ENCODE measurements at regions not wholly inside any gene's neighbourhood (a gene's known extent, or its start where the extent isn't known, plus 50 kb on each side); places are given as distances from the start of the nearest gene placed in this dataset.

GRCh38 chr19:31518216-31519020 is 169.2 kb upstream of the TSHZ3 start:
- Histone ChIP-seq H3K4me1 (ENCODE audit: control insufficient read depth, insufficient read depth, low read length) (no peaks in the 10 kb centered on the region), H3K27me3 (ENCODE audit: control insufficient read depth, insufficient read depth, low read length) (no peaks in the 10 kb centered on the region), H3K9ac (ENCODE audit: low read depth, low read length) (no peak overlapping the region), H3K36me3 (ENCODE audit: insufficient read depth, low read length) (no peaks in the 10 kb centered on the region), H3K4me2 (ENCODE audit: low read length) (no peak overlapping the region), H3K4me3 (ENCODE audit: low read length) (no peak overlapping the region), H3K9me3 (replicated peaks; ENCODE audit: low read length) (no peaks in the 10 kb centered on the region)

DNA sequence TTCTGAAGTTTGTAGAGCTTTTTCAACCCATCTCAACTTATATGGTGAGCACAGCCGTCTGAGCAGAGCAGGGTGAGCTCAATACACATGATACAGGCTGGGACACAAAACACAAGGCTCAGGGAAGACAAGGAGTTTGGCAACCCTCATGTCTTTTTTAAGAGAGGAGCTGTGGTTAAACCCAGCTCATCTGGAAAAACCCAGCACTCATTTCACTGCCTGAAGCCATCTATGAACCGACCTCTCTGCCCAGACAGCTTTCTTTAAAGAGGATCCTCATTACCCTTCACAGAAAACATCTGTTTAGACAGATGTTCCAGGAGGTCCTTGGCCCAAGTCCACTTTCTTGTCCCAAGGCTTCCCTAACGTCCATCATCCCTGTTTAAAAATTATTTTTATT is 170.0 kb upstream of the TSHZ3 start:
- Histone ChIP-seq H3K4me1 (ENCODE audit: control insufficient read depth, insufficient read depth, low read length) (no peaks in the 10 kb centered on the region), H3K4me2 (ENCODE audit: low read length) (no peak overlapping the region), H3K4me3 (ENCODE audit: low read length) (no peak overlapping the region), H3K9ac (ENCODE audit: low read depth, low read length) (no peak overlapping the region), H3K36me3 (ENCODE audit: insufficient read depth, low read length) (no peaks in the 10 kb centered on the region), H3K9me3 (replicated peaks; ENCODE audit: low read length) (no peaks in the 10 kb centered on the region), H3K27me3 (ENCODE audit: control insufficient read depth, insufficient read depth, low read length) (no peaks in the 10 kb centered on the region)

GRCh38 chr19:31519908-31520307 is 170.7 kb upstream of the TSHZ3 start:
- no peak overlapping the region for H3K4me3 ChIP-seq (ENCODE audit: low read length)
- no peak overlapping the region for H3K9ac ChIP-seq (ENCODE audit: low read depth, low read length)
- no peak overlapping the region for H3K4me2 ChIP-seq (ENCODE audit: low read length)
- no peaks in the 10 kb centered on the region for H3K36me3 ChIP-seq (ENCODE audit: insufficient read depth, low read length)
- no peaks in the 10 kb centered on the region for H3K4me1 ChIP-seq (ENCODE audit: control insufficient read depth, insufficient read depth, low read length)
- no peaks in the 10 kb centered on the region for H3K9me3 ChIP-seq (replicated peaks; ENCODE audit: low read length)
- no peaks in the 10 kb centered on the region for H3K27me3 ChIP-seq (ENCODE audit: control insufficient read depth, insufficient read depth, low read length)

DNA sequence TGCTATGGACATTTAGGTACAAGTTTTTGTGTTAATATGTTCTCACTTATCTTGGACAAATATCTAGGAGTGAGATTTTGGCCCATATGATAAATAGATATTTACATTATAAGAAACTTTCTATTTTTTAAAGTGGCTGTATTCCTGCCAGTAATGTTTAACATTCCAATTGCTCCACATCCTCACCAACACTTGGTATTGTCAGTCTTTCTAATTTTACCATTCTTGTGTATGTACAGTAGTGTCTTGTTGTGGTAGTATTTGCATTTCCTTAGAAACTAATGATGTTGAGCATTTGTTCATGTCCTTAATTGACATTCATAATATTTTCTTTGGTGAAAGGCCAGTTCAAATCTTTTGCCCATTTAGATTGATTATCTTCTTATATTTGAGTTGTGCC is 171.4 kb upstream of the TSHZ3 start:
- no peak overlapping the region for H3K9ac ChIP-seq (ENCODE audit: low read depth, low read length)
- no peaks in the 10 kb centered on the region for H3K36me3 ChIP-seq (ENCODE audit: insufficient read depth, low read length)
- H3K27me3 ChIP-seq (ENCODE audit: control insufficient read depth, insufficient read depth, low read length) = no peaks in the 10 kb centered on the region
- no peaks in the 10 kb centered on the region for H3K4me1 ChIP-seq (ENCODE audit: control insufficient read depth, insufficient read depth, low read length)
- no peaks in the 10 kb centered on the region for H3K9me3 ChIP-seq (replicated peaks; ENCODE audit: low read length)
- H3K4me3 ChIP-seq (ENCODE audit: low read length) = no peak overlapping the region
- no peak overlapping the region for H3K4me2 ChIP-seq (ENCODE audit: low read length)

DNA sequence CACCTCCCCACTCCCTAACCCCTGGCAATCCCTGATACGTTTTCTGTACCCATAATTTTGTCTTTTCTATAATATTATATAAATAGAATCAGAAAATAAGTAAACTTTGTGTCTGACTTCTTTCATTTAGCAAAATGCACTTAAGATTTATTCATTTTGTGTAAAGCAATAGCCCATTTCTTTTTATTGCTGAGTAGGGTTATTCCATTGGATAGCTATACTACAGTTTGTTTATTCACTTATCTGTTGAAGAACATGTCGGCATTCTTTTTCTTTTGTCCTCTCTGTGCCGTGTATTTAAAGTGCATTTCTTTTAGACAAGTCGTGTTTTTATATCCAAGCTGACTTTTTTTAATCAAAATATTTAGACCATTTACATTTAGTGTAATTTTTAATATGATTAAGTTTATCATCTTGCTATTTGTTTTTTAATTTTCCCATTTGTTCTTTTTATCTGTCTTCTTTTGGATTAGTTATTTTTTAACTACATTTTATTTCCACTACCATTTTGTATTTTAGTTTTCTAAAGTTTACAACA is 176.4 kb upstream of the TSHZ3 start:
- Histone ChIP-seq H3K9ac (ENCODE audit: low read depth, low read length) (no peak overlapping the region), H3K4me3 (ENCODE audit: low read length) (no peak overlapping the region), H3K9me3 (replicated peaks; ENCODE audit: low read length) (no peaks in the 10 kb centered on the region), H3K36me3 (ENCODE audit: insufficient read depth, low read length) (no peaks in the 10 kb centered on the region), H3K4me2 (ENCODE audit: low read length) (no peak overlapping the region), H3K4me1 (ENCODE audit: control insufficient read depth, insufficient read depth, low read length) (no peaks in the 10 kb centered on the region), H3K27me3 (ENCODE audit: control insufficient read depth, insufficient read depth, low read length) (no peaks in the 10 kb centered on the region)

GRCh38 chr19:31527443-31527842 is 178.2 kb upstream of the TSHZ3 start:
- Histone ChIP-seq H3K4me1 (ENCODE audit: control insufficient read depth, insufficient read depth, low read length) (no peaks in the 10 kb centered on the region), H3K4me3 (ENCODE audit: low read length) (no peak overlapping the region), H3K27me3 (ENCODE audit: control insufficient read depth, insufficient read depth, low read length) (no peaks in the 10 kb centered on the region), H3K9ac (ENCODE audit: low read depth, low read length) (no peak overlapping the region), H3K4me2 (ENCODE audit: low read length) (no peak overlapping the region), H3K9me3 (replicated peaks; ENCODE audit: low read length) (no peaks in the 10 kb centered on the region), H3K36me3 (ENCODE audit: insufficient read depth, low read length) (no peaks in the 10 kb centered on the region)

DNA sequence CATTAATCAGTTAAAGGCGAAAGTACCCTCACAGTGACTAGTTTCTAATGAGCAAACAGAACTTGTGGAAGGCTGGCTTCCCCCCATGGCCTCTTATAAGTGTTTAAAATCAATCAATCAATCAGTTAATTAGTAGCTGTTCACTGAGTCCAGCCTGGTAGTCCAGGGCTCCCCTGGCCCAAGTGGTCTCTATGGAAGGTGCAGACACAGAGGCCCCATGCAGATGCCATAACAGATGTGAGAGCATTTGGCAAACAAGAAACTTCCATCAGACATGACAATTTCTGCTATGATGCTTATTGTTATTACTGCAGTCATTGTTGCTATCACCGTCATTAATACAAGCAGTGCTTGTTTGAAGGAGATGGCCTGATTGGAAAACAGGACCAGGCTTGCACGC is 179.0 kb upstream of the TSHZ3 start:
- Histone ChIP-seq H3K4me2 (ENCODE audit: low read length) (no peak overlapping the region), H3K36me3 (ENCODE audit: insufficient read depth, low read length) (no peaks in the 10 kb centered on the region), H3K4me1 (ENCODE audit: control insufficient read depth, insufficient read depth, low read length) (no peaks in the 10 kb centered on the region), H3K9me3 (replicated peaks; ENCODE audit: low read length) (no peaks in the 10 kb centered on the region), H3K27me3 (ENCODE audit: control insufficient read depth, insufficient read depth, low read length) (no peaks in the 10 kb centered on the region), H3K4me3 (ENCODE audit: low read length) (no peak overlapping the region), H3K9ac (ENCODE audit: low read depth, low read length) (no peak overlapping the region)

- Histone ChIP-seq H3K4me3 (ENCODE audit: low read length) (no peak overlapping the region), H3K4me2 (ENCODE audit: low read length) (no peak overlapping the region), H3K36me3 (ENCODE audit: insufficient read depth, low read length) (no peaks in the 10 kb centered on the region), H3K27me3 (ENCODE audit: control insufficient read depth, insufficient read depth, low read length) (no peaks in the 10 kb centered on the region), H3K4me1 (ENCODE audit: control insufficient read depth, insufficient read depth, low read length) (no peaks in the 10 kb centered on the region), H3K9ac (ENCODE audit: low read depth, low read length) (no peak overlapping the region), H3K9me3 (replicated peaks; ENCODE audit: low read length) (no peaks in the 10 kb centered on the region)
Measured at GRCh38 chr19:31529121-31529520, 179.9 kb upstream of the TSHZ3 start.

DNA sequence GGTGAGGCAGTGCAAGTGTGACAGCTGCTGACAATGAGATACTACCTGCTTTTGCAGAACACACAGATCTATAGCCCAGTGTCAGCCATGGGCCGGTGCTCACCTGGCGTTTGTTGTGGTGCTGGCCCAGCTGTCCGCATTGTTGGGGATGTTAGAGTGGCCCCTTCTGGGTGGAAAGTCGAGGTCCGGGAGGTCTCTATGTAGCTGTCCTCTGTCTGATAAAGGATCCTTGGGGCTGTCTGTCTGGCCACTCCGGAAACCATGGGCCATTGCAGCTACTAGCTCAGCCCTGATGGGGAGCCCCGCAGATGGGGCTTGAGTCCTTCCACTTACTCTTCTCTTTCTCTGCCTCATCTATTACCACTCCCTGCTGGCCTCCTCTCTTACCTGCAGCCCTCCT is 181.5 kb upstream of the TSHZ3 start:
- no peaks in the 10 kb centered on the region for H3K9me3 ChIP-seq (replicated peaks; ENCODE audit: low read length)
- H3K9ac ChIP-seq (ENCODE audit: low read depth, low read length) = no peak overlapping the region
- no peak overlapping the region for H3K4me3 ChIP-seq (ENCODE audit: low read length)
- H3K36me3 ChIP-seq (ENCODE audit: insufficient read depth, low read length) = no peaks in the 10 kb centered on the region
- H3K27me3 ChIP-seq (ENCODE audit: control insufficient read depth, insufficient read depth, low read length) = no peaks in the 10 kb centered on the region
- H3K4me1 ChIP-seq (ENCODE audit: control insufficient read depth, insufficient read depth, low read length) = no peaks in the 10 kb centered on the region
- H3K4me2 ChIP-seq (ENCODE audit: low read length) = no peak overlapping the region

DNA sequence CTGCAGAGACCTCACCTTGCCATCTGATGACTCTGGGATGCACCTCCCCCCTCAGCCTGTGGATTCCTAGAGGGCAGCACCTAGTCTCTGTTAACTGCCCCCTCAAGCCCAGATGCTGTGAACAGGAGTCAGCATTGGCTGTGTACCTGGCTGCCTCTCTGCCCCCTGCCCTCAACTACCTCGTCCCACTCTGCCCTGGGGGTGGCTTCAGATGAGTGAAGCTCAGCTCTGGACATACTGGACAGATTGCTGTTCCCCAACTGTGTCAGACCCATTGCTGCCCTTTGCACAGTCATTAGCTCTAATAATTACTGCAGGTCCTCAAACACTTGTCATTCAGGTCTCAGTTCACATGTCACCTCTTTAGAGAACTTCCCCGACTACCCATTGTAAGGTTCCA is 182.1 kb upstream of the TSHZ3 start:
- Histone ChIP-seq H3K4me2 (ENCODE audit: low read length) (no peak overlapping the region), H3K9me3 (replicated peaks; ENCODE audit: low read length) (no peaks in the 10 kb centered on the region)

GRCh38 chr19:31532034-31532433 is 182.8 kb upstream of the TSHZ3 start:
- Histone ChIP-seq H3K9ac (ENCODE audit: low read depth, low read length) (no peak overlapping the region), H3K27me3 (ENCODE audit: control insufficient read depth, insufficient read depth, low read length) (peaks cover 4% of the 10 kb centered on the region), H3K4me1 (ENCODE audit: control insufficient read depth, insufficient read depth, low read length) (no peaks in the 10 kb centered on the region)

More for the DNA sequence above, 182.1 kb upstream of the TSHZ3 start:
- Histone ChIP-seq H3K4me3 (ENCODE audit: low read length) (no peak overlapping the region), H3K27me3 (ENCODE audit: control insufficient read depth, insufficient read depth, low read length) (peaks cover 4% of the 10 kb centered on the region), H3K4me1 (ENCODE audit: control insufficient read depth, insufficient read depth, low read length) (no peaks in the 10 kb centered on the region), H3K9ac (ENCODE audit: low read depth, low read length) (no peak overlapping the region), H3K36me3 (ENCODE audit: insufficient read depth, low read length) (no peaks in the 10 kb centered on the region)

GRCh38 chr19:31533114-31533513 is 183.9 kb upstream of the TSHZ3 start:
- no peak overlapping the region for H3K4me3 ChIP-seq (ENCODE audit: low read length)
- no peak overlapping the region for H3K4me2 ChIP-seq (ENCODE audit: low read length)
- no peaks in the 10 kb centered on the region for H3K4me1 ChIP-seq (ENCODE audit: control insufficient read depth, insufficient read depth, low read length)
- H3K36me3 ChIP-seq (ENCODE audit: insufficient read depth, low read length) = no peaks in the 10 kb centered on the region
- H3K9me3 ChIP-seq (replicated peaks; ENCODE audit: low read length) = no peaks in the 10 kb centered on the region
- H3K27me3 ChIP-seq (ENCODE audit: control insufficient read depth, insufficient read depth, low read length) = peaks cover 4% of the 10 kb centered on the region
- no peak overlapping the region for H3K9ac ChIP-seq (ENCODE audit: low read depth, low read length)

More at GRCh38 chr19:31532034-31532433, 182.8 kb upstream of the TSHZ3 start:
- Histone ChIP-seq H3K36me3 (ENCODE audit: insufficient read depth, low read length) (no peaks in the 10 kb centered on the region), H3K4me2 (ENCODE audit: low read length) (no peak overlapping the region), H3K4me3 (ENCODE audit: low read length) (no peak overlapping the region), H3K9me3 (replicated peaks; ENCODE audit: low read length) (no peaks in the 10 kb centered on the region)

Data from skeletal muscle satellite cell (primary cell).